Suprapubic skin (tissue), 4 donors: ENCODE measurements at regions not wholly inside any gene's neighbourhood (a gene's known extent, or its start where the extent isn't known, plus 50 kb on each side); places are given as distances from the start of the nearest gene placed in this dataset.

Experiments used
- DNase-seq, 2 donors: peaks; one replicate each; pipeline ENCODE4 v3.0.0-alpha.2; 2019; ENCODE audit warnings: low spot score in 2 of 2
- H3K27ac ChIP-seq: fragments of 200-600 bp; sonication (generic); one replicate; pipeline ENCODE4 v1.5.1; 2019
- H3K27me3 ChIP-seq: fragments of 200-600 bp; sonication (generic); one replicate; pipeline ENCODE4 v1.5.1; 2019
- H3K36me3 ChIP-seq: fragments of 200-600 bp; sonication (generic); one replicate; pipeline ENCODE4 v1.5.1; 2019
- H3K4me1 ChIP-seq: fragments of 200-600 bp; sonication (generic); one replicate; pipeline ENCODE4 v1.5.1; 2019
- H3K4me3 ChIP-seq: fragments of 200-600 bp; sonication (generic); one replicate; pipeline ENCODE4 v1.5.1; 2019; ENCODE audit warnings: mild to moderate bottlenecking
- H3K9me3 ChIP-seq: fragments of 200-600 bp; sonication (generic); one replicate; pipeline ENCODE4 v1.5.1; 2019
- EP300 ChIP-seq: sonication (generic); formaldehyde crosslinking; IDR thresholded peaks from one replicate; pipeline ENCODE4 v1.6.1; 2017; ENCODE audit warnings: antibody characterized with exemption
- POLR2A ChIP-seq, 2 donors: fragments of 450-650 bp; IDR thresholded peaks; one replicate each; pipeline ENCODE4 v1.6.1; 2017; ENCODE audit warnings: antibody characterized with exemption in 2 of 2, mild to moderate bottlenecking in 2 of 2, moderate library complexity in 2 of 2
- POLR2AphosphoS5 ChIP-seq, 3 donors: sonication (generic); formaldehyde crosslinking; IDR thresholded peaks; one replicate each; pipeline ENCODE4 v1.6.1; 2017; ENCODE audit warnings: antibody characterized with exemption in 3 of 3
- WGBS: methylation state at CpG from one replicate; pipeline ENCODE4 v1.1.5; 2018; 5-methylcytosine and 5-hydroxymethylcytosine counted together
- TF ChIP-seq, protein P1 (sequence below), 2 donors: fragments of 200-600 bp in 1 of 2; fragments of 450-650 bp in 1 of 2; sonication (generic) in 1 of 2; IDR thresholded peaks; one replicate each; pipeline ENCODE4 v1.5.1; 2016 to 2019; ENCODE audit warnings: antibody characterized with exemption in 2 of 2, mild to moderate bottlenecking in 1 of 2, moderate library complexity in 1 of 2

- Histone ChIP-seq H3K4me3 (no peak overlapping the region), H3K27me3 (no peaks in the 10 kb centered on the region), H3K27ac (no peak overlapping the region), H3K4me1 (peaks cover 10% of the 10 kb centered on the region), H3K9me3 (no peaks in the 10 kb centered on the region), H3K36me3 (no peaks in the 10 kb centered on the region)
- DNase-seq: no peak
- TF ChIP-seq POLR2AphosphoS5 (IDR thresholded peaks at IDR 0.05) (no peak), EP300 (no peak), POLR2A (IDR thresholded peaks at IDR 0.05) (no peak)
- TF ChIP-seq, protein P1, sequence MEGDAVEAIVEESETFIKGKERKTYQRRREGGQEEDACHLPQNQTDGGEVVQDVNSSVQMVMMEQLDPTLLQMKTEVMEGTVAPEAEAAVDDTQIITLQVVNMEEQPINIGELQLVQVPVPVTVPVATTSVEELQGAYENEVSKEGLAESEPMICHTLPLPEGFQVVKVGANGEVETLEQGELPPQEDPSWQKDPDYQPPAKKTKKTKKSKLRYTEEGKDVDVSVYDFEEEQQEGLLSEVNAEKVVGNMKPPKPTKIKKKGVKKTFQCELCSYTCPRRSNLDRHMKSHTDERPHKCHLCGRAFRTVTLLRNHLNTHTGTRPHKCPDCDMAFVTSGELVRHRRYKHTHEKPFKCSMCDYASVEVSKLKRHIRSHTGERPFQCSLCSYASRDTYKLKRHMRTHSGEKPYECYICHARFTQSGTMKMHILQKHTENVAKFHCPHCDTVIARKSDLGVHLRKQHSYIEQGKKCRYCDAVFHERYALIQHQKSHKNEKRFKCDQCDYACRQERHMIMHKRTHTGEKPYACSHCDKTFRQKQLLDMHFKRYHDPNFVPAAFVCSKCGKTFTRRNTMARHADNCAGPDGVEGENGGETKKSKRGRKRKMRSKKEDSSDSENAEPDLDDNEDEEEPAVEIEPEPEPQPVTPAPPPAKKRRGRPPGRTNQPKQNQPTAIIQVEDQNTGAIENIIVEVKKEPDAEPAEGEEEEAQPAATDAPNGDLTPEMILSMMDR (IDR thresholded peaks at IDR 0.05): no peak
- 67% methylated on average over 5 of the region's 5 CpGs for WGBS
Measured at GRCh38 chr15:69533522-69533921, 80.9 kb downstream of the RPLP1 start.

GRCh38 chr15:69535101-69535638 is 82.6 kb downstream of the RPLP1 start:
- Histone ChIP-seq H3K9me3 (no peaks in the 10 kb centered on the region), H3K27ac (no peak overlapping the region), H3K4me3 (no peak overlapping the region), H3K27me3 (no peaks in the 10 kb centered on the region), H3K4me1 (peaks cover 10% of the 10 kb centered on the region), H3K36me3 (no peaks in the 10 kb centered on the region)
- WGBS: 83% methylated on average over 4 of the region's 4 CpGs
- no peak for DNase-seq
- TF ChIP-seq POLR2A (IDR thresholded peaks at IDR 0.05) (no peak), EP300 (no peak), POLR2AphosphoS5 (IDR thresholded peaks at IDR 0.05) (no peak)
- TF ChIP-seq, protein P1 (IDR thresholded peaks at IDR 0.05): no peak

DNA sequence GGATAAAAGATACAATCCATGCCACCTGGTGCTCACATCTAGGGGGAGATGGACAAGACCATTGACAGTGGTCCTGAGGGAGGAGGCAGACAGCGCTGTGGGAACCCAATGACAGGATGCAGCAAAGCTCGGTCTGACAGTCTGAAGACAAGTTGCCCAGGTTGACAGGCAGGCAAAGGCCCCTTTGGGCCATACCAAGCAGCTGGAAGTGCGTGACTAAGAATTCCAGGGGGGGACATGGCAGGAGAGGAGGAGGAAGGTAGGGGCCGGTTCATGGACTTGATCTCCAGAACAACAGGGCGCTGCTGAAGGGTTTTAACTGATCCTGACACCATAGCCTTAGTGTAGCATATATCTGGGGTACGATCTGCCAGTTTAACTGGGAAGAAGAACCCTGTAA is 83.4 kb downstream of the RPLP1 start:
- DNase-seq: no peak
- WGBS: 90% methylated on average over 6 of the region's 6 CpGs

DNA sequence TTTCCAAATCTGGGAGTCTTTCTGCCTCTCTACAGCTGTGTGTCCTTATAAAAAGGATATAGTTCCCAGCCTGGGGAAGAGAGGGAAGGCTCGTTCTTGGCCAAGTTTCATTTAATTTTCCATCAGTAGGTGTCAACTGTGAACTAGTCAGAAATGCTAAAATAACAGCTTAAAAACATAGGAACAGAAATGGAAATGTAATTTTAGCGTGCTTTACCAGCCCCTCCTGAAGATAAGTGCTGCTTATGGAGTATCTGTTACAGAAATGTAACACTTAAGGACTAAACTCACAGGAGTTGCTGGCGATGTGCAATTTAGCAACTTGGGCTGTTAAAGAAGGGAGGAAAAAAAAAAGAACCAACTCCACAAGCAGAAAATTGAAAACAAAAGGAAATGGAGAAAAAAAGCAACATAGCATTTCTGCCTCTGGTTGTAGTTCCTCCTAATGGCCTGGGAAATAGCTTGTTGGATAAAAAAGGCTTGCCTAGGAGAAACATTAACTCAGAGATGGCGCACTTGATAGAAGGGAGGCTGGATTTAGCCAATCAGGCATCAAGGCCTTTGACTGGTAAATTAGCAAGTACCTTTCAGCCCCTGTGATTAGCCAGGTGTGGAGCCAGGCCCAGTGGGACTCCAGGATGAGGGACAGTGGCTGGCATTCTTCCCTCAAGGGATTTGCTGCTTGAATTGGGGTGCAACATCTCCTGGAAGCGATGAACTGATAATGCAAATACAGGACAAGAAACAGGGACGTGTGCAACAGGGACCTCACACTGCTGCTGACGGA is 84.3 kb downstream of the RPLP1 start:
- Histone ChIP-seq H3K27me3 (no peaks in the 10 kb centered on the region), H3K4me3 (no peak overlapping the region), H3K36me3 (no peaks in the 10 kb centered on the region), H3K4me1 (no peaks in the 10 kb centered on the region), H3K27ac (no peak overlapping the region), H3K9me3 (no peaks in the 10 kb centered on the region)
- DNase-seq: no peak
- TF ChIP-seq POLR2AphosphoS5 (IDR thresholded peaks at IDR 0.05) (no peak), EP300 (no peak), POLR2A (IDR thresholded peaks at IDR 0.05) (no peak)
- 89% methylated on average over 7 of the region's 7 CpGs for WGBS

More for the DNA sequence above, 83.4 kb downstream of the RPLP1 start:
- Histone ChIP-seq H3K27ac (no peak overlapping the region), H3K36me3 (no peaks in the 10 kb centered on the region), H3K4me3 (no peak overlapping the region), H3K9me3 (no peaks in the 10 kb centered on the region), H3K27me3 (no peaks in the 10 kb centered on the region), H3K4me1 (peaks cover 7% of the 10 kb centered on the region)
- TF ChIP-seq, protein P1 (IDR thresholded peaks at IDR 0.05): no peak

DNA sequence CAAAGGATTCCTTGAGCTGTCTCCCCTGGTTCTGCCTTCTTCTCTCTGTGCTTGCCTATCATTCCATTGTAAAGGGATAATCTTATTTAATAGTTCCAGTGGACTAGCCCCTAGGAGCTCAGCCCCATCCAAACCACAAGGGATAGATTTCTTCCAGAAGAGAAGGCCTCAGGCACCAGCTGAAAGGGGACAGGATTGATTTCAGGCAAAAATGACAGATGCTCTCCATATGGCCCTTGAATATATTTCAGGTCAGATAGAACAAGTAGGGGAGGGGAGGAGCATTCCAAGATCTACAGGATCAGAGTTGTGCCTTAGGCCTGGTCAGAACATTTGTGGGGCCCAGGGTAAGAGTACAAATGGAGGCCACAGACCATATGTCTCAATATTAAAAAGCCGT is 85.3 kb downstream of the RPLP1 start:
- no peaks in the 10 kb centered on the region for H3K4me1 ChIP-seq
- no peak overlapping the region for H3K27ac ChIP-seq
- no peaks in the 10 kb centered on the region for H3K27me3 ChIP-seq
- WGBS: 93% methylated on average over 1 of the region's 1 CpG
- no peaks in the 10 kb centered on the region for H3K36me3 ChIP-seq
- no peak overlapping the region for H3K4me3 ChIP-seq
- H3K9me3 ChIP-seq: no peaks in the 10 kb centered on the region
- TF ChIP-seq EP300 (no peak), POLR2AphosphoS5 (IDR thresholded peaks at IDR 0.05) (no peak), POLR2A (IDR thresholded peaks at IDR 0.05) (no peak)
- DNase-seq: no peak

- TF ChIP-seq EP300 (no peak), POLR2A (IDR thresholded peaks at IDR 0.05) (no peak), POLR2AphosphoS5 (IDR thresholded peaks at IDR 0.05) (no peak)
- TF ChIP-seq, protein P1 (IDR thresholded peaks at IDR 0.05): no peak
- Histone ChIP-seq H3K4me3 (no peak overlapping the region), H3K27ac (no peak overlapping the region), H3K36me3 (no peaks in the 10 kb centered on the region), H3K9me3 (no peaks in the 10 kb centered on the region), H3K4me1 (no peaks in the 10 kb centered on the region), H3K27me3 (no peaks in the 10 kb centered on the region)
- WGBS: 100% methylated on average over 4 of the region's 5 CpGs
- DNase-seq: no peak
Measured at GRCh38 chr15:69538379-69538778, 85.8 kb downstream of the RPLP1 start.
